ENCODE measurements at regions not wholly inside any gene's neighbourhood (a gene's known extent, or its start where the extent isn't known, plus 50 kb on each side); places are given as distances from the start of the nearest gene placed in this dataset. TPM values are rescaled to one million over a fixed set of nuclear protein-coding genes. Genes with fewer than 3 reads are reported as not detected.

DNA sequence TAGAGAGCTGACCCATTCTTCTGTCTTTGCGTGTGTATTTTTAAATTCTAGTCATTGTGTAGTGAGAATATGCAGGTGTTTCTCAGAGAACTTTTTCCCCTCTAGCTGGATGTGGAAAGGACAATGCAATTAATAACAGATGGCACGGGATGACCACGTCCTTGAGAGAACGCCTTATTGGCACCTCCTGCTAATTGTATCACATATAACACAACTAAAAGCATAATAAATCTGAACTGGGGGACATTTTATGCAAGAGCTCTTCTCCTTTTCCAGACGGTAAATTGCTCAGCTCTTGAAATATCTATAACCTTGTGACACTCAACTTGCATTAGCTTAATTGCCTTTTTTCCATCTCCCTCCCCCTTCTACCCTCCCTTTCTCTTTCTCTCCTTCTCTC lies 62.9 kb upstream of the IZUMO3 start:
- DNase-seq (ENCODE audit: low read depth) = no peak
- TF ChIP-seq, protein P1, sequence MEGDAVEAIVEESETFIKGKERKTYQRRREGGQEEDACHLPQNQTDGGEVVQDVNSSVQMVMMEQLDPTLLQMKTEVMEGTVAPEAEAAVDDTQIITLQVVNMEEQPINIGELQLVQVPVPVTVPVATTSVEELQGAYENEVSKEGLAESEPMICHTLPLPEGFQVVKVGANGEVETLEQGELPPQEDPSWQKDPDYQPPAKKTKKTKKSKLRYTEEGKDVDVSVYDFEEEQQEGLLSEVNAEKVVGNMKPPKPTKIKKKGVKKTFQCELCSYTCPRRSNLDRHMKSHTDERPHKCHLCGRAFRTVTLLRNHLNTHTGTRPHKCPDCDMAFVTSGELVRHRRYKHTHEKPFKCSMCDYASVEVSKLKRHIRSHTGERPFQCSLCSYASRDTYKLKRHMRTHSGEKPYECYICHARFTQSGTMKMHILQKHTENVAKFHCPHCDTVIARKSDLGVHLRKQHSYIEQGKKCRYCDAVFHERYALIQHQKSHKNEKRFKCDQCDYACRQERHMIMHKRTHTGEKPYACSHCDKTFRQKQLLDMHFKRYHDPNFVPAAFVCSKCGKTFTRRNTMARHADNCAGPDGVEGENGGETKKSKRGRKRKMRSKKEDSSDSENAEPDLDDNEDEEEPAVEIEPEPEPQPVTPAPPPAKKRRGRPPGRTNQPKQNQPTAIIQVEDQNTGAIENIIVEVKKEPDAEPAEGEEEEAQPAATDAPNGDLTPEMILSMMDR (IDR thresholded peaks at IDR 0.05; ENCODE audit: insufficient read depth, low read length) = no peak
- no peak overlapping the region for H3K4me3 ChIP-seq (ENCODE audit: low read depth, low read length)

DNA sequence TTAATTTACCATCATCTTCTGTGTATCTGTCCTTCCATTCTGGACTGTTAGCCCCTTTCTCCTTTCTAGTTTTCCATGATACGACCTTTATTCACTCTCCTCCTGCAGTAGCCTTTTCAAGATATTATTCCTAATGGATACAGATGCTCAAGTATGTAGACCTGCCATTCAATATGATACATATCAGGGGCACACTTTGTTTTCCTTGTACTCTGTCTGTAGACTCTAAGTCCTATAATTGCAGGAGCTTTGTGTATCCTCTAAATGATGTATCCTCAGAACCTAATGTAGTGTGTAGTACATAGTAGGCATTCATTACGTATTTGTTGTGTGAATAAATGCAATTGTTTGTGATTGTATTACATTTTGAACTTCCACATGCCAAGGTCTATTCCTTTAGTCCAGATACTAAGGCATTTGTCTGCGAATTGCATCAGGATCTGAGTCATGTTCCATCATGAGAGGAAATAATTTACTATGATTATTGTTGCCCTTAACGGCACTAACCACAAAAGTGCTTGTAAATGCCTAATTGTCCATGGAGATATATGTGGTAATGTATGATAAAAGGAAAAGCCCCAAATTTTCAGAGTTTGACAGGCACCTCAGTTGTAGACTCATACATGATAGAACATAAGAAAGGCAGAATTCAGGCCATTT lies 57.1 kb upstream of the IZUMO3 start:
- peak; percentile 34 for DNase-seq (ENCODE audit: low read depth)
- TF ChIP-seq, protein P1 (IDR thresholded peaks at IDR 0.05; ENCODE audit: insufficient read depth, low read length) = no peak
- H3K4me3 ChIP-seq (ENCODE audit: low read depth, low read length) = no peak overlapping the region

Small RNAs in the stretch of these regions (small RNA-seq; reads per million reads assigned to genes)
- not detected for gene RMRPP5
